Stimulated activated CD4-positive, alpha-beta T cell treated with anti-CD3 and anti-CD28 coated beads, Interleukin-1b, Interleukin-23, amount 100 ng/mL, for 4 hours (primary cell): ENCODE measurements at regions not wholly inside any gene's neighbourhood (a gene's known extent, or its start where the extent isn't known, plus 50 kb on each side); places are given as distances from the start of the nearest gene placed in this dataset.

ENCODE experiments used
- DNase-seq, 2 donors: peaks; one replicate each; pipeline ENCODE4 v3.0.0-alpha.2; 2020; ENCODE audit warnings: low read depth in 2 of 2

DNA sequence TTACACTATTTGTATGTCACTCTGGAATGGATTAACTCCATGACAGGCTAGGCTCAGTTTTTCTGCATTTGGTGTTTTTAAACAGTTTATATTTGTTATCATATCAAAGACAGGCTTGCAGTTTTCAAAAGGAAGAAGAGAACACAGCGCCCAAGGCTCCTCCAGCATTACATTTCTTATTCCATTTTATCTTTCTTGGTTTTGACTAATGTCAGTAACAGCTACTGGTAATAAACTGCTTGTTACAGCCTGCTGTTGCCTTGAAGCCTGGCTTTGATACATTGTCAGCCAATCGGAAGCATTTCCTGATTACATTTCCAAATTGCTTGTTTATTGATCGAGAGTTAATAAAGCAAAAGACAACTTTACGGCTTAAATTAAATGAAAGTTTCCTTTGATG lies 166.0 kb upstream of the MDFIC start:
- no peak for DNase-seq

DNA sequence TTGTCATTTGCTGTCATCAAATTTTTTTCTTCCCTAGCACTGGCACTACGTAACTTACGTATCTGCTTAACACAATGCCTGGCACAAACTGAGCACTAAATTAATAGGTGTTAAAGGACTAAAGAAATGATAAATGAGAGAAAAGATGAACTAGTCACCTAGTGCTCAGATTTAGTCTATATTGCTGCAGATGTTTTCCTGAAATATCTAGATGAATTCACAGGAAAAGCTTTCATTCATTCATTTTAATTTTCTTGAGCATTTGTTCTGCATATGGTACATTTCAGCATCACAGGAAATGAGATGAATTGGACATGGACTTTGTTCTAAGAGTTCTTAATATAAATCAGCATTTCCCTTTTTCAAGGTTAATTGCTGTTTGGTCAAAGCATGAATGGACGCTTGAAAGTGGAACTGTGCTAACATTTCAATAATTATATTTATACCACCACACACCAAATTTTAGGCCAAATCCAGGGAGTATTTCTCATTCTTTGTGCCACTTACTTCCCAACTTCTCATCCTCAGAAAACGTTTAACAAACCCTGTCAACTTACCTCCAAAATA lies 163.2 kb upstream of the MDFIC start:
- no peak for DNase-seq

DNA sequence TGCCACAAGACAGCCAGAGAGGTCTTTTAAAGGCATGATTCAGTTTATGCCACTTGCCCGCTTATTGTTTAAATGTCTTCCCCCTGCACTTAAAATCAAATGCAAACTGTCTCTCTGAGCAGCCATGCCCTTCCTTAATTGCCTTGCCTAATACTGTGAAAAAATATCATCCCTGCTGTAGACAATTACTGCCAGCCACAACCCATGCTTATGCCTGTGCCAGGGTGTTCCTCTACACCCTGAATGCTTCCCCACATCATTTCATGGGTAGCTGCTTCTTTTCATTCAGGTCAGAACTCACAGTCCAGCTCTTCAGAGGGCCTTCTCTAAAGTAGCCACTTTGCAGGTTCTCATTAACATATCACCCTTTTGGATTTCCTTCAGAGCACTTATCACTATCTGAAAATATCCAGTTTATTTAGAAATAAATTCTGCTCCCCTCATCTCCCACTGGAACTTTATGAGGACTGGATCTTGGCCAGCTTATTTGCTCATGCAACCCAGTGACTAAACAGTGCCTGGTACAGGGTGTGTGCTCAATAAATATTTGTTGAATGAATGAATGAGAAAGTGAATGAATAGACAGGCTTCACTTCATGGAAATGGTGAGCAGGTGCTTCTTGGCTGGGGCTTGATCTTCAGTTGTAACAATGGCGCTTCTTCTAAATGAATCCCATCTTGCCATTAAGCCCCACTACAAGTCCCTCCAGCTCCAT lies 162.4 kb upstream of the MDFIC start:
- DNase-seq: no peak

DNA sequence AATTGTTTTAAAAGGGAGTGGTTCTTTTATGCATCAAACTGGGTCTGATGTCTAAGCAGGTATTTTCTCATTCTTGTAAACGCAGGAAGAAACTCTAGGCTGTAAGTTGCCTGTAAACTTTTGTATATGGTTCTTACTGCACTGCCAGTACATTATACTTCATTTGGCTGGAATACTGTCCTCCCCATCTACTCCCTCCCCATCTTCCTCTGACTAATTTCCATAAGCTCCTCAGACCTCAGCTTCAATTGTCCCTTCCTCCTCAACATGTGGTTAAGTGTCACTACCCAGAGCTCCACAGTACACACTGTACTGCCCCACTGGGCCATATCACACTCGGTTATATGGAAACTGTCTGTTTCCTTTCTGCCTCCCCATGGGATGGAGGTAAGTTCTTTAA lies 161.4 kb upstream of the MDFIC start:
- no peak for DNase-seq

DNA sequence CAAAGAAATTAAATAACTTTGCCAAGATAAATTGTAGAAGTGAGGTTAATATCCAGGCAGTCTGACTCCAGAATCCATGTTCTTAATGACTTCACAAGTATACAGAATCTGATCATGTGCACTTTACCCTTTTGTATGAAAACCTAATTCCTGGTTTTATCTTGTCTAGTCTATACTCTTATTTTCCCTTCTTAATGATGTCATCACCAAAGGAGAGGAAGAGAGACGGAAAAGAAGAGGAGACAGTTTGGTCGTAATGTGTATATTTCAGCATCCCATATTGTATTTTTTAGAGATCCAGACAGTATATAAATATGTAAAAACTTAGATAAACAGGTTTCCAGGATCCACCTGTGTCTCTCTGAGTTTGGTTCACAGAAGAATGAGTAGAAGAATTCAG lies 159.9 kb upstream of the MDFIC start:
- DNase-seq: no peak

DNA sequence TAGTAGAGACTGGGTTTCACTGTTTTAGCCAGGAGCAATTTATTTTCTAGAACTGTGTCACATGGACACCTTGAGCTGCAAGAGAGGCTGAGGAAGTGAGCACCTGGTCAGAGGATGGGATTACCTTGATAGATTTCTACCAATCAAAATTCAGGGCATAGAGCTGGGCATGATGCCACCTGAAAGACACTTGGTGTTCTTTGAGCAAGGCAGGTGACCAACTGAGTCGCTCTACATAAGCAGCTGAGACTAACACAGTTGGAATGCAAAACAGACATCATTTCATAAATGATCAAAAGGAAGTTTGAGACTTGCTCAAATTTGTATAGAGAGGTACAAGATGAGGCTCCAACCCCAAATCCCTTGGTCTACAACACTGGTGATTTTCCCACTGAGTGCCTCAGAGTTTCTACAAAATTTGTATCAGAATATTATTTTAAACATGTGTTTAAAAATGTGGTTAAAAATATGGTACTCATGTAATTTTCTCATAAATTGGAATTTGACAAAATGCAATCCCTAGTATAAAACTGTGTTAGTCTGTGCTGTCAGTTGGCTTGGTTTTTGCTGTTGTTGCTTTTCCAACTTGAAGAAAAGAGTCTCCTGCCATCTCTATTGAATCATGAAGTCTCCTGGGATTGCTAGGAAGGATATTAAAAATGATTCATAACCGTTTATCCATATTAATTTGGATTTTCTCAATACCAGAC lies 156.4 kb upstream of the MDFIC start:
- DNase-seq: no peak

DNA sequence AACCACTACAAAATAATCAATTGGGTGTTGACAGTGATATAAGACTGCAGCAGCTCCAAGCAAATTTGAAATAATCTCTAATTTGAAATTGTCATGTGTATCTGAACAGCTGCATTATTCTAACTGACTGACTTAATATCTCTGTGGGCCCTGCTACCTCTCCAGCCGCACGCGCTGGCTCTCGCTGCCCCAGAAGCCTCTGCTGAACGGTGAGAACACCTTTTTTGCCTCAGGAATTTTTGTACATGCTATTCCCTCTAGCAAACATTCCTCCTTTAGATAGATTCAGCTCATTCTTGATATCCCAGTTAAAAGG lies 155.9 kb upstream of the MDFIC start:
- DNase-seq: no peak

DNA sequence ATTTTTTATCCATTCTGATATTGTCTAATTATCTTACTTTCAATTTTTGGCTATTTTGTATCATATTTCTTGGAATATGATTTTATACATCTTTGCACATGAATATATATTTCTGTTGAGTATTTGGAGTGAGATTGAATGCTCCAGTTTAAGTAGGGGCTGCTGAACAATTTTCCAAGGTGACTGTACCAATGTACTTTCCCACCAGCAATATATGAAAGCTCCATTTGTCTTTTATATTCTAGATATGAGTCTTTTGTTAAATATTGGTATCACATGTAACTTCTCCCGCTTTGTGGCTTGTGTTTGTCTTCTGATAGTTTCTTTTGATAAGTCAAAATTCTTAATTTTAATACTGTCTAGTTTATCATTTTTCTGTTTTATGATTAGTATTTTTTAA lies 144.6 kb upstream of the MDFIC start:
- no peak for DNase-seq

DNA sequence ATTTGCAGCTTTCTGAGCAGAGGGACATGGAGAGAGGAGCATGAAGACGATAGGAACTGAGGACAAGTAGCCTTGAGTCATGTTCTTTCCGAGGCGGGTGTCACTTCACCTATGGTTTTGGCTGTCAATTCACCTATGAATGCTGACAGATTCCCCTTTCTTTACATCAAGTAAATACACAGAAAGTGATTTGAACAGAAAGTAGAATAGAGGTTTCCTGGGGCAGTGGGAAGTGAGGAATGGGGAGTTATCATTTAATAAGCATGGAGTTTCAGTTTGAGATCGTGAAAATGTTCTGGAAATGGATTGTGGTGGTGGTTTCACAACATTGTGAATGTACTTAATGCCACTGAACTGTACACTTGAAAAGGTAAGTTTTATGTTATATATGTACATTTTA lies 138.4 kb upstream of the MDFIC start:
- DNase-seq: no peak

DNA sequence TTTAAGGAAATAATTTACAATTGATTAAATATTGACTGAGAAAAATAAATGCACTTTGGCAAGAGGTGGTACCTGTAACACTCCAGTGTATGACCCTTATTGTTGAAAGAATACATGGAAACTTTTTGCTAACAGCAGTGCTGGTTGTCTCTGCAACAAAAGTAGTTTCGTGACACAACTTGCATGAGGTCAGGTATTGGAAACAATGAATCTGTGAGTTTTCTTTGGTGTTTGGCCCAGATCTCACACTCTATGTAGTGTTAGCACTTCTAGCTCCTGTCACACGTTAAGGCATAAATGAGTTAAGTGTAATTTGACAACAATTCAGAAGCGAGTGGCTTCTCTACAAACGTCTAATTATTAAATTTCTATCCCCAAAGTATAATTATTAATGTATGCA lies 137.7 kb upstream of the MDFIC start:
- DNase-seq: no peak

DNA sequence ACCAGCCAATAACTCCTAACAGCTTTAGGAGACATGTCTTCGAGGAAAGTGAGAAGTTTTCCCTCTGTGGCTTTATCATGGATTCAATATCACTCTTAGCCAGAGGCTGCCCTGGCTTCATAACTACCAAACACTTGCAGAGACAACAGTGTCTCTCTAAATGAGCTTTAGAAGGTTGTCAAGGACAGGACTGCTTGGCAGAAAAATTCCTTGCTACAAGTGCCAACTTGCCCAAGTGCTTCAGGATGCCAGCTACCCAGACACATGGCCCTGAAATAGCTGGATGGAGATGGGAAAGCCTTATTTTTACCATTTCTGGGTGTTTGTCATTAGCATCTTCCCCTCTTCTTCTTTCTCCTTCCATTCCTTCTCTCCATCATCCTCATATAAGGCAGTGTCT lies 137.1 kb upstream of the MDFIC start:
- DNase-seq: no peak

DNA sequence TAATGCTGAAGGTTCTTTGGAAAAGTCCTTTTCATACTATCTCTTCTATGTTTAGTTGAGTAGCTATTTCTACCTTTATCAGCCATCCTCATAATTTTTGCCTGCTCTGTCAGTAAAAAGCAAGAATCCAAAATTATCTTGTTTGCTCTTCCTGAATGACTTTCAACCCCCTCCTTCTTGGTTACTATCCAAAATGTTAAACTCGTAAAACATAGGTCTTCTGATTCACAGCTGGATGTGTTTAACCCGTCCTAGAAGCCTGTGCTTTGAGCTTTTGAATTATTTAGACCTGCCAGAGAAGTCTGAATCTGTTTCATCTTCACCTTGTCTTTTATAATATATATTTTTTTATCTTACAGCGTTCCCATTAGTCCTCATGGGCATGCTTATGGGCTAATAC lies 136.4 kb upstream of the MDFIC start:
- DNase-seq: no peak

DNA sequence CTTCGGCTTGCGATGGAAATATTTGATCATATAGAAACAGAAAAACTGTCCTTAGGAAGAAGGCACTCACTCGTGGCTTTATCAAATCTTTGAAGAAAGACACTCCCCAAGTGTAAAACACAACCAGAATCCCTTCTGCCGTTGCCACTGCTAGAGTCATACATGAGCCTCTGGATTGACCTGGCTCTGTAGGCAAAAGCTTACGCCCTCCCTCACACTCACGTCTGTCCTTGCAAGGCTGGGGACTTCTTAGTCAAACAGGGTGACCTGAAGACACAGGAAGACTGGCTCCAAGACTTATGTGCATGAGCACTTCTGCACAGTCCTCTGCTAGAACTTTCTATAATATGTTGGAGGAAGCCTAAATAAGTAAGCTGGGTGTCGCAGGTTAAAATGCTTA lies 135.4 kb upstream of the MDFIC start:
- no peak for DNase-seq

DNA sequence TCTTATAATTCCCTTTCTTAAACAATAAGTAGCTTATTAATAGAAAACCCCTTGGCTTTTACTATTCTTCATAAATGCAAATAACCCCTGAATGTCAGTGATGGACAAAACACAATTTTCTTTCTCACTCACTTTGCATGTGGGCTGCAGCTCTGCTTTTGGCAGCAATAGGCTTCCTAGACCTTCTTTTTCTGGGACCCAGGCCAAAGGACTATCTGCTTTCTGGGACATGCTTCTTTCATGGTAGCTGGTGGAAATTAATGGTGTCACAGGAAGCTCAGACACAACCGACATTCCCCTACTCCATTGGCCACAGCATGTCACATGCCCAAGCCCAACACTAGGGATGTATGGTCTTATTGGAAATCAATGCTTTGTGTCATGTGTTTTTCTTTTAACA lies 134.3 kb upstream of the MDFIC start:
- DNase-seq: no peak

DNA sequence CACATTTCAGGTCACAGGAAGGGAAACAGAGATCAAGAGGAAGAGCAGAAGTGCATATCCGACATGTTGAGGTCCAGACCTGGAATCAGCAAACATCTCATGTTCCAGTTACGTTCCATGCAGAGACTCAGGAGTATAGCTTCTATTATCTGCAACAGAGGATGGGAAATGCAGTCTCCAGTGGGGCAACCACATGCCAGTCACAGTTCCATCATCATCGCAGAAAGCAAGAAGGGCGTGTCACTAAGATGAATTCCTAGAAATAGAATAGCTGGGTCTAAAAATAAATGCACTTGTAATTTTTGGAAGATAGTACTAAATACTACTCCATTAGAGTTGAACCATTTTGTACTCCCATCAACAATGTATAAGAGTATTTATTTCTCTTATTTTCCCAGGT lies 133.2 kb upstream of the MDFIC start:
- no peak for DNase-seq

DNA sequence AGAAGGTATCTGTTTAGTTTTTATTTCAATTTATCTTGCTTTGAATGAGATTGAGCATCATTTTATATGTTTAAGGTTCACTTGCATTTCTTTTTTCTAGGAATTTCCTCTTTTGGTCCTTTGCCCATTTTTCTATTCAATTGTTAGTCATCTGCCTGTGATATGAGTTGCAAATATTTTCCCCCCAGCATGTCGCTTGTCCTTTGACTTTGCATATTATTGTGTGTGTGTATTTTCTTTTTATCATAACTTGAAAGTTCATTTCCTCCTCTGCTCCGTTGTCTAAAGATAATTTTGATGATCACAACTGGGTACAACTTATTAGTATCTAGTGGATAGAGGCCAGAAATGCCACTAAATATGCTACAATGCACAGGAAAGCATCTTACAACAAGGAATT lies 132.7 kb upstream of the MDFIC start:
- no peak for DNase-seq

DNA sequence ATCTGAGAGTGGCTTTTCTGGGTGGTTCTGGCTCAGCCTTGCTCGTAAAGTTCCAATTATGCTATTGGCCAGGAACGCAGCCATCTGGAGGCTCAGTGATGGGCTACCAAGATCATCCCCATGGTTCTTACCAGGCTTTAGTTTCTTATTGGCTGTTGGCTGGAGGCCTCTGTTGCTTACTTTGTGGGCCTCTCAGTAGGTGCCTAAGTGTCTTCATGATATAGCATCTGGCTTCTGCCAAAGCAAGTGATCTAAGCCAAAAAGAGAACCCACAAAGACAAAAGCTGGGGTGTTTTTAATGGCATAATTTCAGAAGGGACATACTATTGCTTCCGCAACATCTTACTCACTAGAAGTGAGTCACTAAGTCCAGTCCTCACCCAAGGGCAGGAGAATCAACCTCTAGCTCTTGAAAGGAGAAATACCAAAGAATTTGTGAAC lies 132.0 kb upstream of the MDFIC start:
- DNase-seq: no peak

DNA sequence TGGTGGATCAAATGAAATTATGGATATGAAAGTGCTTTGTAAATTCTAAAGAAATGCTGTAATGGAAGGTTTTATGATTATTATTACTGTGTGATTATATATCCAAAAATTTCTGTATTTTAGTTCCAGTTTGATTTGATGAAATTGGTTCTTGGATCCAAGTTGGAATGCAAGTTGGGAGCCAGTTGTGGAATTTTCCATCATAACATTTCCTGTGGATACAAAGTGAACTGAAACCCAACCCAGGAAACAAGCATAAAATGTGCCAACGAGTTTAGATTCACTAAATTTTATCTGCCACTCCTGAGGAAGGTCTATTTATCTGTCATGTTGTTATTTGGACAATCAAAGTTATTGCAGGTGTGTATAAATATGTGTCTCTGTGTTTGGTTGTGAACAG lies 131.4 kb upstream of the MDFIC start:
- DNase-seq: no peak

DNA sequence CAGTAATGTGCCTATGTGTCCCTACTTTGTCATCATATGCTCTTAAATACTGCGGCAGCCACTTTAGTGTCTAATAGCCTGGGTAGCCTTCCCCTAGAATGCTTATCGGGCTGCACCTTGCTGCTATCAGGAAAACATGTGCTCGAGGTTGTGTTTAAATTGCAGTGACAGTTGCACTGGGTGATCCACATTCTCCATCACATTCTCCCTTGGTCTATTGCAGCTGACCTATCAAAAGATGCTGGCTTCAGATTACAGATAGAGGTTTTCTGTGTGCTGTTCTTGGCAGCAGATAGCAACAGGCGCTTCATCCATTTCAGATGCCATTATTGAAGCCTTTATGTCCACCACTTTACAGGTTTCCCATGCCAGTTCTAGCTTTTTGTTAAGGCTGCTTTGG lies 130.1 kb upstream of the MDFIC start:
- DNase-seq: no peak

DNA sequence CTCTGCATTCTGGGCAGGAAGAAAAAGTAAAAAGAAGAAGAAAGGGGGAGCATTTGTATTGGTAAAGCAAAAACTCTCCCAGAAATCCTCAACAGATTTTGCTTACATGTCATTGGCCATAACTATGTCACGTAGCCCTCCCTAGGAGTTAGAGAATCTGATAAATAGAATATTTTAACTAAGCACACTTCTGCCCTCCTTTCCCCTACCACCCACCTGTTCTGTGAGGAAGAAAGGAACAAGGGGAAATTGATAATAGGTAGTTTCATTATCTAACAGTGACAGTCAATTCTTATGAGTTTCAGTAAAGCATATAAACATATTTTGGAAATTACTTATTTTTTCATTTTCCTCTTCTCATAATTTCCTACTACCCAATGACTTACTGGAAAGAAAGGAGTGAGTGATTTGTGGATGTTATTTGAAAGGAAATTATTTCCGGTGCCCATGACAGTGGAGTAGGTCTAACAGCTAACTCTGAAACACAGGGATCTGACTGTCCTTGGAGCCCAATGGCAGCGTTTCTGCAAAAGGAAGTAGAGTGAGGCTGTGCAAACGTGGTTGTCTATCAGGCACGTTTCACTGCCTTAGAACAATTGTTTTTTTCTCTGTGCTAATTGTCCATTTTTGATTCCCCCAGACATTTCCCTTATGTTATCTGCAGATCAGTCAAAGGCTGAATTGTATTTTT lies 128.6 kb upstream of the MDFIC start:
- DNase-seq: no peak

DNA sequence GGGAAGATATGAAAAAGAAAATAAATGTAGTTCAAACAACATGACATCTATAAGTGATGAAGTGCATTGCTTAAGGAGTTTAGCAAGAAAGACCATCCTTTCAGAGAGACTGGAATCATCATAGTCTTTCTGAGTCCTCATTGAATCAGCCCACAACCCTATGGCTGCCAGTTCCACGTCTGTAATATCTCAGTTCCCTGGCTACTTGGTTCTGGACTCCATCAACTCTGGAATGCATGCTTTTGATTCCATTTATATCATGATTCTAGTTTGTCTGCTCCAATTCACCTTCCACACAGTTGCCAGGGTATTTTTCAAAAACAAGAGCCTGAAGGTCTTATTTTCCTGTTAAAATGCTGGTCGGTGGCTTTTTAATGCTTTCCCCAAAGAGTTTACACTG lies 126.4 kb upstream of the MDFIC start:
- DNase-seq: no peak

DNA sequence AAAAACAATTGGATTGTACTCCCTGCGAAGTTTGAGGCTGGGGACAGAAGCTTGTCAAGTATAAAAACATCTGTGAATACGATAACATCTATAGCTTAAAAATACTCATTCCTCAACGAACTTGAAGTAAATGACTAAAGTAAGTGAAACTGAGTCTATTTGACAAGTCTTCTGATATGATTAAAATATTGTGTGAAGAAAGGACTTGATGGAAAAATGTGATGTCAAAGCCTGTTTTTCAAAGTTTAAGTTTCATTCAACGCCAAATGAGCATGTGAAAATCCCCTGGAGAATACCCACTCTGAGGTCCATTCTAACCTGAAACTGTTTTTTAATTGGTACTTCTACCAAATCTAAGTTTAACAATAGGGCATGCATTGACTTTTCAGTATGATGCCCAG lies 122.3 kb upstream of the MDFIC start:
- no peak for DNase-seq

DNA sequence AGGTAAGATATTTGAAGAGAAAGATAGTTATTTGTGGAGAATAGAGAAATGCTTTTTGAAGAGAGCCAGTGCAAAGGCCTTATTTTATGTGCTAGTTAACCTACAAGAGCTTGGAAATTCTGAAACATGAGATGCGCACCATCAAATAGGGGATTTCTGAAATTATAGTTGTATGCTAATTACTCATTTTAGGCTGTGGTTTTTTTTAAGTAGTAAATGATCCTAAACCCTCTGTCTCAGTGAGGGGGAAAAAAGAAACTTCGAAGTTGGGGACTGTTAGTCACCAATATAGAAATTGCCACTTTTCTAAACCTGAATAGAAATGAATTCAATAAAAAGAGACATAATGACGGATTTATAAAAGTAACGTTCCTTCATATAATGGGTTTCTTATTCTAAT lies 119.3 kb upstream of the MDFIC start:
- no peak for DNase-seq
